Motor neuron (in vitro differentiated cells): ENCODE measurements at regions not wholly inside any gene's neighbourhood (a gene's known extent, or its start where the extent isn't known, plus 50 kb on each side); places are given as distances from the start of the nearest gene placed in this dataset.

Experiments used
- ATAC-seq, 8 experiments: fragments of 200-7000 bp; cut with Tn5 transposase; replicated peaks in 6 of 8; 2 replicates each; pipeline ENCODE4 v1.8.0; 2021; ENCODE audit warnings: mild to moderate bottlenecking in 8 of 8, moderate library complexity in 8 of 8
- H3K27ac ChIP-seq, 2 donors: fragments of 250-450 bp; sonication (Bioruptor Pico); 2 replicates each; pipeline ENCODE4 v1.9.0; 2021; ENCODE audit warnings: antibody characterized with exemption in 2 of 2, mild to moderate bottlenecking in 2 of 2, moderate library complexity in 1 of 2
- H3K4me1 ChIP-seq, 2 donors: fragments of 250-450 bp; sonication (Bioruptor Pico); replicated peaks in 1 of 2; 2 replicates each; pipeline ENCODE4 v1.6.1; 2021; ENCODE audit warnings: antibody characterized with exemption in 2 of 2, mild to moderate bottlenecking in 2 of 2, moderate library complexity in 1 of 2
- H3K4me3 ChIP-seq, 5 donors: fragments of 250-450 bp; sonication (Bioruptor Pico); 2 replicates each; pipeline ENCODE4 v1.9.0; 2021; ENCODE audit warnings: antibody characterized with exemption in 5 of 5, mild to moderate bottlenecking in 5 of 5, moderate library complexity in 4 of 5
- WGBS, 10 experiments: fragments of 450-650 bp; shearing (Covaris generic); methylation state at CpG; one replicate each; pipeline ENCODE4 v1.0.0; 2022; 5-methylcytosine and 5-hydroxymethylcytosine counted together
- in situ Hi-C, 9 experiments: fragments of 400-800 bp; cut with MboI; loops; one replicate each; pipeline ENCODE4 v1.15.0; 2021; ENCODE audit warnings: low sequenced_read_pairs in 9 of 9, low pct_unique_long_range_greater_than_20kb in 2 of 9; ENCODE audit not compliant: unreplicated experiment in 9 of 9

GRCh38 chr4:147328189-147328588, 152.7 kb upstream of the EDNRA start:
- in situ Hi-C loops, result no loop called here
- no peak for ATAC-seq
- 80 to 100% (median 100%) methylated on average over 1 to 2 of the region's 2 CpGs; no CpG with 5 or more reads in 5 of the 10 experiments for WGBS, 10 experiments
- Histone ChIP-seq H3K4me3 (no peak overlapping the region), H3K4me1 (no peaks in the 10 kb centered on the region), H3K27ac (no peak overlapping the region)

DNA sequence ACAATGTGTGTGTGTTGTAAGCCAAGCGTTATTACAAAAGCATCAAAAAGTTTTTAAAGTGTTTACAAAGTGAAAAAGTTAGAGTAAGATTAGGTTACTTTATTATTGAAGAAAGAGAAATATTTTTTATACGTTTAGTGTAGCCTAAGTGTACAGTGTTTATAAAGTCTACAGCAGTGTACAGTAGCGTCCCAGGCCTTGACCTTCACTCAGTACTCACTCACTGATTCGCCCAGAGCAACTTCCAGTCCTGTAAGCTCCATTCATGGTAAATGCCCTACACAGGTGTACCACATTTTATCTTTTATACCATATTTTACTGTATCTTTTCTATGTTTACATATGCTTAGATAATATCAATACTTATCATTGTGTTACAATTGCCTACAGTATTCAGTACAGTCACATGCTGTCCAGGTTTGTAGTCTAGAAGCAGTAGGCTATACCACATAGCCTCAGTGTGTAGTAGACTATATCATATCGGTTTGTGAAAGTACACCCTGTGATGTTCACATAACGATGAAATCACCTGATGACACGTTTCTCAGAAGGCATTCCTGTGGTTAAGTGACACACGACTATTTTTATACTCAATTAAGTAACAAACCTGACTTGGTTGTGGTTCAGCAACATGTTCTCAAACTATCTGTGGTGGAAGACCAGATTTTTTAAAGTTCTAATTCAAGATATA, 152.0 kb upstream of the EDNRA start:
- Histone ChIP-seq H3K27ac (no peak overlapping the region), H3K4me3 (no peak overlapping the region), H3K4me1 (no peaks in the 10 kb centered on the region)
- WGBS, 10 experiments, result 67 to 100% (median 81%) methylated on average over 3 to 8 of the region's 8 CpGs
- ATAC-seq, result no peak
- in situ Hi-C loops, result no loop called here

DNA sequence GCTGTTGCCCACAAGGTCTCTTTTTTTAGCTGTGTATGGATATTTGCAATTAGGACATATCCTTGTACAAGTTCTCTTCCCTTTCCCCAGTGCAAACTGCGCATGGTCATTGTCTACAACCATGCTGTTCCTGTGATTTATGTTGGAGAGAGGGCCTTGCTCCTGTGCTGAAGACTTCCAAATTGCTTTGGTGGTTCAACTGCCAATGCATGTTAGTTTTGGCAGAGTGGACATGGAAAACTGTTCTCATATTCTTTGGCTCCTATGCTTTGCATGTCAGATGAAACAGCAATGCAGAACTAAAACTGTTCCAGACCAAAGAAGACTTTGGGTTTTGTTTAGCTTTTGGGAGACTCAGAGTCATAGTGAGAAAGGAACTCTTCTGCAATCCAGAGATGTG, 148.8 kb upstream of the EDNRA start:
- no peaks in the 10 kb centered on the region for H3K4me1 ChIP-seq
- in situ Hi-C loops, result no loop called here
- H3K4me3 ChIP-seq, result no peak overlapping the region
- WGBS, 10 experiments, result 67 to 100% (median 100%) methylated on average over 1 of the region's 1 CpG; no CpG with 5 or more reads in 4 of the 10 experiments
- H3K27ac ChIP-seq, result no peak overlapping the region
- ATAC-seq, result no peak

DNA sequence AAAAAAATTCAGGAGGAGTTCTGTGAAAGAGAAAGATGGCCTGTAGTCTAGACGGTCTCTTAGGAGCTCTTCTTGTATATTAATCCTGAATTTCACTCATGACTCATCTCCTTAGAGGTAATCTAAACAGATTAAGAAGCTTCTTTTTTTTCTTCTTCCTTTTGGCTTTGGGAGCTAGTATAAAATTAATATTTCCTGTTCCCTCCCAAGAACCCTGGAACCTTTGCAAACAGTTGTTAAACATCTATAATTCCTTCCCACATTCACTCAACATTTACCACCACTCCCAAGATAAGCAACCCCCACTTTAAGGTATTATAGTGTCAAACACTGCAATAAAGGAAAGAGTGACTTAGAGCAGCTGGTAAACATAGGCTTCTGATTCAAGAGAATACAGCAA, 146.4 kb upstream of the EDNRA start:
- ATAC-seq, result peak in 2 of 8 experiments; percentile 23 to 54
- in situ Hi-C loops, result no loop called here
- WGBS, 10 experiments, result 13 to 89% (median 60%) methylated on average over 1 of the region's 1 CpG; no CpG with 5 or more reads in 2 of the 10 experiments
- H3K4me3 ChIP-seq, result no peak overlapping the region
- no peak overlapping the region for H3K27ac ChIP-seq
- H3K4me1 ChIP-seq, result no peaks in the 10 kb centered on the region

DNA sequence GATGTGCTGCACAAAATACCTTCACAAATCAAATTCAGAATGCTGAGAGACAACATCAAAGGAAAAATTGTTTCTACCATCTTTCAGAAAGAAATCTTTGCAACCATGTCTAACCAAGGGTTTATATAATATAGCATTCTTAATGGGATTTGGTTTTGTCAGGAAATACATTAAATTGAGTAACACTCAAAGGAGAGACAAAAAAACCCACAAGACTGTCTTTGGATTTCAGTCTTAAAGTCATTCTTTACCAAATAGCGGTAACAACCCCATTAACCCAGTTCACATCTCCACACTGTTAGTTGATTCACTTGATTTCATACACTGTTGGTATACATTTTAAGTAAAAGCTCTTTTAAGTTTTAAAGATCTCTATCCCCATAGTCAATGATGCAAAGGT, 145.7 kb upstream of the EDNRA start:
- in situ Hi-C loops, result no loop called here
- Histone ChIP-seq H3K27ac (no peak overlapping the region), H3K4me3 (no peak overlapping the region), H3K4me1 (no peaks in the 10 kb centered on the region)
- WGBS, 10 experiments, result 78 to 100% (median 93%) methylated on average over 1 of the region's 1 CpG; no CpG with 5 or more reads in 1 of the 10 experiments
- no peak for ATAC-seq

DNA sequence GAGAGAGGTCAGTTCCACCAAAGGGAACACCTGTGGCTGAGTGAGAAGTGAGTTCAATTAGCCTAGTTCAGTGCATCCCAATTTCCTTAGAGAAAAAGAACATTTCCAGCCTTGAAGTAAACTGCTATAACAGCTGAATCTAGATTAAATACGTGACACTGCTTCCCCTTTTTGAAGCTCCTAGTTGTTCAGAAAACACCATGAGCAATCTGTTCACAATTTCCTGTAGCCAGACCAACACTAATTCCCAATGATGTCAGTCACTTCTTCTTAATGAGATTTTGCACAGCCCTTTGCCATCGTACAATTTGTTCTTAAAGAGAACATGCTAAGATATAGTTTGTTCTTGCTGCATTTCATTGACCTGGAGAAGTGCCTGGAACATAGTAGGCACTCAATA, 144.6 kb upstream of the EDNRA start:
- H3K27ac ChIP-seq, result no peak overlapping the region
- no peaks in the 10 kb centered on the region for H3K4me1 ChIP-seq
- 17 to 100% (median 82%) methylated on average over 1 to 2 of the region's 2 CpGs; no CpG with 5 or more reads in 1 of the 10 experiments for WGBS, 10 experiments
- ATAC-seq, result no peak
- H3K4me3 ChIP-seq, result no peak overlapping the region
- in situ Hi-C loops, result no loop called here

DNA sequence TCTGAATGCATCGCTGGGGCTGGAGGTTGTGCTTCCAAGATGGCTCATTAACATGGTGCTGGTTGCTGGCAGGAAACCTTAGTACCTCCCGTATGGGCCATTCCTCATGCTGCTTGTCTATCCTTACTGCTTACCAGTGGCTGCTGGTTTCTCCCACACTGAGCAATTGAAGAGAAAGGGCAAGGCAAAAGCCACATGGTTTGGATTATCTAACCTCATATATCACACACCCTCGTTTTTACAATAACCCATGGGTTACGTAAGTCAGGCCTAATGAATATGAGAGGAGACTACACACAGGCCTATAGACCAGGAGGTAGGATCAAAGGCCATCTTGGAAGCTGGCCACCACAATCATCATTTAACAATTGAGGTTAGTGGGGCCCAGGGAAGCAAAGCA, 141.8 kb upstream of the EDNRA start:
- in situ Hi-C loops, result no loop called here
- peak in 2 of 8 experiments; percentile 56 to 72 for ATAC-seq
- Histone ChIP-seq H3K4me3 (no peak overlapping the region), H3K4me1 (no peaks in the 10 kb centered on the region), H3K27ac (no peak overlapping the region)
- WGBS, 10 experiments, result 17 to 100% (median 63%) methylated on average over 1 to 2 of the region's 4 CpGs; no CpG with 5 or more reads in 4 of the 10 experiments

- peak in 3 of 8 experiments; percentile 52 to 80 (median 79) for ATAC-seq
- H3K4me1 ChIP-seq, result no peaks in the 10 kb centered on the region
- WGBS, 10 experiments, result 0 to 100% (median 88%) methylated on average over 1 of the region's 1 CpG; no CpG with 5 or more reads in 1 of the 10 experiments
- in situ Hi-C loops, result no loop called here
- no peak overlapping the region for H3K4me3 ChIP-seq
- no peak overlapping the region for H3K27ac ChIP-seq
These were observed 140.8 kb upstream of the EDNRA start for GRCh38 chr4:147340111-147340510.

DNA sequence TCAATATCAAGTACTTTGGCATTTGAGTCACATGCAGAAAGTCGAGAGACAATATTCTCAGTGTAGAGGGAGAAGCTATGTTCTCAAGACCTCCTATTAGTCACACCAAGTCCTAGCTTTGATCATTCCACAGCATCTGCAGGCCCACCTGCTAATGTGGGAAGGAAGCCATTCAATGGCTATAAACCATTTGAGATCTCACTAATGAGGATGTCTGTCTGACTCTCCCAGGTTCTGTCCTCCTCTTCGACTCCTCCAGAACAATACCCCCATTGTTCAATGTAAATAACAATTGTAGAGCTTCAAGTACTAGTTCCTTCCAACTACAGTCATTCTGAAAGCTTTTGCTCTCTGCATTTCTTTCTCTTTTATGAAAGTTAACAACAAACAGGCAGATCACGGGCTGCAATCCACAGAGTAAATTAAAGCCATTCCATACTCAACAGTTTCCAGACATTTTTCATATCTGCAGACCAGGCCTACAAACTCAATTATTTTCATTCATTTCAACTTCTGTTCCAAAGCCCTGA, 140.2 kb upstream of the EDNRA start:
- ATAC-seq, result peak in 2 of 8 experiments; percentile 35 to 43
- H3K4me3 ChIP-seq, result no peak overlapping the region
- in situ Hi-C loops, result no loop called here
- 0 to 100% (median 50%) methylated on average over 1 to 3 of the region's 3 CpGs; no CpG with 5 or more reads in 1 of the 10 experiments for WGBS, 10 experiments
- no peak overlapping the region for H3K27ac ChIP-seq
- no peaks in the 10 kb centered on the region for H3K4me1 ChIP-seq

- in situ Hi-C loops, result no loop called here
- Histone ChIP-seq H3K27ac (no peak overlapping the region), H3K4me3 (no peak overlapping the region), H3K4me1 (no peaks in the 10 kb centered on the region)
- no peak for ATAC-seq
- 25 to 88% (median 60%) methylated on average over 1 of the region's 1 CpG for WGBS, 10 experiments
These were observed 137.2 kb upstream of the EDNRA start for GRCh38 chr4:147343692-147344091.

- 20 to 60% (median 57%) methylated on average over 1 of the region's 1 CpG; no CpG with 5 or more reads in 4 of the 10 experiments for WGBS, 10 experiments
- Histone ChIP-seq H3K27ac (no peak overlapping the region), H3K4me3 (no peak overlapping the region), H3K4me1 (no peaks in the 10 kb centered on the region)
- ATAC-seq, result no peak
- in situ Hi-C loops, result no loop called here
These were observed 135.2 kb upstream of the EDNRA start for GRCh38 chr4:147345662-147346061.

DNA sequence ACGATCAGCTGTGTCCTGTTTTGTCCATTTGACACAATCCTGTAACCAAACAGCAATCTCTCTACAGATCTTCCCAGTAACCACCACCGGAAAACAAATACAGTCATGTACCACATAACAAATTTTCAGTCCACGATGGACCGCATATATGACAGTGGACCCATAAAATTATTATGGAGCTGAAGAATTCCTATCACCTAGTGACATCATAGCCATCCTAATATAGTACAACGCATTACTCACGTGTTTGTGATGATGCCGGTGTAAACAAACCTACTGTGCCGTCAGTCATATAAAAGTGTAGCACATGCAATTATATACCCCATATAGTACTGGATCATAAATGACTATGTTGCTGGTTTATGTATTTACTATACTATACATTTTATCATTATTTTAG, 133.7 kb upstream of the EDNRA start:
- H3K4me3 ChIP-seq, result no peak overlapping the region
- ATAC-seq, result no peak
- H3K27ac ChIP-seq, result no peak overlapping the region
- in situ Hi-C loops, result no loop called here
- H3K4me1 ChIP-seq, result no peaks in the 10 kb centered on the region
- WGBS, 10 experiments, result 40 to 100% (median 79%) methylated on average over 1 to 8 of the region's 8 CpGs

DNA sequence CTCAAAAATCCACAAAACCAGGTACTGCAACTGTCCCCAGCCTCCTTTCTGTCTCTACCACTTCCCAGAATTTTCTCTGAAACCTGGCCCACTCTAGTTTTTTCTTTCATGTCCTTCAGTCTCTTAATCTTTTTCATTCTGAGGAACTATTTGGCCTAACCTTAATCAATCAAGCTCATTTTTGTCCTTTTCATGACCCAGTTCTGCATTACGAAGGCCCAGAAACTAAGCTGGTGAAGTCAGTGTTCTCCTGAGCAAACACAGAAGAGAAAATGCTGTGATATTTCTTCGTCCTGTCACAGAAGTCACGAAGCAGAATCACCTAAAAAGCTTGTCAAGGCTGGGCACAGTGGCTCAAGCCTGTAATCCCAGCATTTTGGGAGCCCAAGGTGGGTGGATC, 131.7 kb upstream of the EDNRA start:
- ATAC-seq, result peak in 1 of 8 experiments; percentile 19
- in situ Hi-C loops, result no loop called here
- Histone ChIP-seq H3K4me1 (no peaks in the 10 kb centered on the region), H3K27ac (no peak overlapping the region), H3K4me3 (no peak overlapping the region)
- 39 to 100% (median 78%) methylated on average over 1 to 3 of the region's 3 CpGs; no CpG with 5 or more reads in 2 of the 10 experiments for whole genome bisulfite sequencing, 10 experiments
